ENCODE measurements at regions not wholly inside any gene's neighbourhood (a gene's known extent, or its start where the extent isn't known, plus 50 kb on each side); places are given as distances from the start of the nearest gene placed in this dataset.

DNA sequence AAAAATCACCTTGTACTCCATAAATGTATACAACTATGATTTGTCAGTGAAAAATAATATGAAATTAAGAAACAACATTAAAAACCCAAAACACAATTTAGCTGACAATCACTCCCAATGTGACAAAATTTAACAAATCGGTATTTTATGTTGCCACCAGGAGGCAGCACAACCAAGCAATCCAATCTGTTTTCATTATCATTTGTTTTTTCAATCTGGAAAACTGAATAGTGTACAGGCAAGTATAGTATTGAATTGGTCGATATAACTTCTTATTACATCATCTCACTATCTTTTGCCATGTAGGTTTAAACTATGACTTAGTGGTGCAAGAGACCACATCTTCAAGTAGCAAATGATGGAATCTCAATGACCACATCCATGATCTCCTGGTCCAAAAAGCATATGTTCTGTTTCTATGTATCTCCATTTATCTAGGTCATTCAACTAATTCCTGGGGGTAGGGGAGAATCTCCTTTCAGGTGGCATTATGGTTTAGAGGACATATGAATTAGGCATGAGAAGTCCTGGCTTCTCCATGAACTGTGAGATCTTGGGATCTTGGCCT lies 112.9 kb upstream of the AGA start:
- H3K9ac ChIP-seq (ENCODE audit: low read length in 3 of 3): no peak overlapping the region
- intact Hi-C loops (cut with DNase I): no loop called here
- H3K4me3 ChIP-seq (ENCODE audit: low read length in 3 of 3): no peak overlapping the region
- no peak overlapping the region for H3K27ac ChIP-seq (ENCODE audit: low read depth in 2 of 2, low read length in 2 of 2)
- H3K9me3 ChIP-seq (ENCODE audit: control insufficient read depth in 2 of 3, insufficient read depth in 1 of 3, low read length in 3 of 3): no peaks in the 10 kb centered on the region
- TF ChIP-seq, protein P1, sequence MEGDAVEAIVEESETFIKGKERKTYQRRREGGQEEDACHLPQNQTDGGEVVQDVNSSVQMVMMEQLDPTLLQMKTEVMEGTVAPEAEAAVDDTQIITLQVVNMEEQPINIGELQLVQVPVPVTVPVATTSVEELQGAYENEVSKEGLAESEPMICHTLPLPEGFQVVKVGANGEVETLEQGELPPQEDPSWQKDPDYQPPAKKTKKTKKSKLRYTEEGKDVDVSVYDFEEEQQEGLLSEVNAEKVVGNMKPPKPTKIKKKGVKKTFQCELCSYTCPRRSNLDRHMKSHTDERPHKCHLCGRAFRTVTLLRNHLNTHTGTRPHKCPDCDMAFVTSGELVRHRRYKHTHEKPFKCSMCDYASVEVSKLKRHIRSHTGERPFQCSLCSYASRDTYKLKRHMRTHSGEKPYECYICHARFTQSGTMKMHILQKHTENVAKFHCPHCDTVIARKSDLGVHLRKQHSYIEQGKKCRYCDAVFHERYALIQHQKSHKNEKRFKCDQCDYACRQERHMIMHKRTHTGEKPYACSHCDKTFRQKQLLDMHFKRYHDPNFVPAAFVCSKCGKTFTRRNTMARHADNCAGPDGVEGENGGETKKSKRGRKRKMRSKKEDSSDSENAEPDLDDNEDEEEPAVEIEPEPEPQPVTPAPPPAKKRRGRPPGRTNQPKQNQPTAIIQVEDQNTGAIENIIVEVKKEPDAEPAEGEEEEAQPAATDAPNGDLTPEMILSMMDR (IDR thresholded peaks at IDR 0.05; ENCODE audit: borderline replicate concordance, extremely low read depth, insufficient read depth): peak; percentile 49
- peak; percentile 67 for FAIRE-seq
- H3K4me1 ChIP-seq (ENCODE audit: control insufficient read depth in 2 of 3, insufficient read depth in 2 of 3, low read depth in 1 of 3, low read length in 3 of 3): no peaks in the 10 kb centered on the region
- H3K36me3 ChIP-seq (ENCODE audit: control insufficient read depth in 2 of 3, insufficient read depth in 3 of 3, low read length in 3 of 3): no peaks in the 10 kb centered on the region
- DNase-seq: peak in 2 of 5 donors; percentile 32 to 36
- H3K27me3 ChIP-seq (ENCODE audit: control insufficient read depth, insufficient read depth, low read length): no peaks in the 10 kb centered on the region

DNA sequence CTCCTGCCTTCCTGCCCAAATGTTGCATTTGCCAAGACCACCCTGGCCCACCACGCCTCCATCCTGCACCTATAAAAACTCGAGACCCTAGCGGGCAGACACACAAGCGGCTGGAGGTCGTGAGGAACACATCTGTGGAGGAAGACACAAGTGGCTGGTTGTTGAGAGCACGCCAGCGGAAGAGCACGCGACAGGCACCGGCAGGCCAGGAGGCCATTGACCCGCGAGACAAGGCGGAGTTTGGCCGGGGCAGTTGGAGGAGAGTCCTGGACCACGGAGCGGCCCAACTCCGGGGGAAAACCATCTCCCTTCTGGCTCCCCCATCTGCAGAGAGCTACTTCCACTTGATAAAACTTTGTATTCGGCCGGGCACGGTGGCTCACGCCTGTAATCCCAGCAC lies 115.2 kb upstream of the AGA start:
- intact Hi-C loops (cut with DNase I): no loop called here
- H3K9ac ChIP-seq (ENCODE audit: low read length in 3 of 3): no peak overlapping the region
- no peaks in the 10 kb centered on the region for H3K9me3 ChIP-seq (ENCODE audit: control insufficient read depth in 2 of 3, insufficient read depth in 1 of 3, low read length in 3 of 3)
- no peaks in the 10 kb centered on the region for H3K36me3 ChIP-seq (ENCODE audit: control insufficient read depth in 2 of 3, insufficient read depth in 3 of 3, low read length in 3 of 3)
- no peaks in the 10 kb centered on the region for H3K4me1 ChIP-seq (ENCODE audit: control insufficient read depth in 2 of 3, insufficient read depth in 2 of 3, low read depth in 1 of 3, low read length in 3 of 3)
- DNase-seq: peak in 1 of 5 donors; percentile 48
- no peak for FAIRE-seq
- H3K27ac ChIP-seq (ENCODE audit: low read depth in 2 of 2, low read length in 2 of 2): no peak overlapping the region
- no peak overlapping the region for H3K4me3 ChIP-seq (ENCODE audit: low read length in 3 of 3)
- TF ChIP-seq, protein P1 (IDR thresholded peaks at IDR 0.05; ENCODE audit: borderline replicate concordance, extremely low read depth, insufficient read depth): no peak
- H3K27me3 ChIP-seq (ENCODE audit: control insufficient read depth, insufficient read depth, low read length): no peaks in the 10 kb centered on the region

DNA sequence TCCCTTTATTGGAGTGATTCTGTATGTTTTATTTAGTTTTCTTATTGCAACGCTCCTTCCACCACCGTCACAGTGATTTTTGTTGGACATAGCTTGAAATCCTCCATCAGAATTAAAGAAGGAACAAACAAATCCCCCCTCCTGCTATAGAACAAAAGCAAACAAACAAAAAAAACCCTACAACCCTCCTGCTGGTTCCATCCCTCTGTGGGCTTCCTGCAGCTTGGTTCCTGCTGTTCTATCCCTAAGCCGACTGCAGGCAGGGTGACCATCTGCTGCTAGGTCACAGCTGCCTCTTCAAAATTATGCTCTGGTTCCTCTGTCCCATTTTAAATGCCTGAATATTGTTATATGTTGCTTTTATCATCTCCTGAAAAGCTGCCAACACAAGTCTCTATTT lies 116.8 kb upstream of the AGA start:
- Histone ChIP-seq H3K9ac (ENCODE audit: low read length in 3 of 3) (no peak overlapping the region), H3K9me3 (ENCODE audit: control insufficient read depth in 2 of 3, insufficient read depth in 1 of 3, low read length in 3 of 3) (no peaks in the 10 kb centered on the region), H3K4me1 (ENCODE audit: control insufficient read depth in 2 of 3, insufficient read depth in 2 of 3, low read depth in 1 of 3, low read length in 3 of 3) (no peaks in the 10 kb centered on the region), H3K27me3 (ENCODE audit: control insufficient read depth, insufficient read depth, low read length) (no peaks in the 10 kb centered on the region), H3K27ac (ENCODE audit: low read depth in 2 of 2, low read length in 2 of 2) (no peak overlapping the region), H3K36me3 (ENCODE audit: control insufficient read depth in 2 of 3, insufficient read depth in 3 of 3, low read length in 3 of 3) (no peaks in the 10 kb centered on the region), H3K4me3 (ENCODE audit: low read length in 3 of 3) (no peak overlapping the region)
- DNase-seq (no peak), FAIRE-seq (no peak)
- TF ChIP-seq, protein P1 (IDR thresholded peaks at IDR 0.05; ENCODE audit: borderline replicate concordance, extremely low read depth, insufficient read depth): no peak
- intact Hi-C loops (cut with DNase I): no loop called here

DNA sequence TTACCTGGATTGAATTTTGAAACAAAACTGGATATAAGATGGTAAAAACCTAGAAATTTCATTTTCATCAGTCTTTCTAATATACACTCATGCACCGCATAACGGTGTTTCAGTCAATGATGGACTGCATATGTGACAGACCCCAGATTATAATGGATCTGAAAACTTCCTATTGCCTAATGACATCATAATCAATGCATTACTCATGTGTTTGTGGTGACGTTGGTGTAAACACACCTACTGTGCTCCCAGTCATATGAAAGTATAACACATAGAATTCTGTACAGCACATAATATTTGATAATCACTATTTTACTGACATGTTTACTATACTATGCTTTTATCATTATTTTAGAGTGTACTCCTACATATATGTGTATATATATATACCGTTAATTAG lies 119.9 kb upstream of the AGA start:
- Histone ChIP-seq H3K9me3 (ENCODE audit: control insufficient read depth in 2 of 3, insufficient read depth in 1 of 3, low read length in 3 of 3) (no peaks in the 10 kb centered on the region), H3K36me3 (ENCODE audit: control insufficient read depth in 2 of 3, insufficient read depth in 3 of 3, low read length in 3 of 3) (no peaks in the 10 kb centered on the region), H3K4me1 (ENCODE audit: control insufficient read depth in 2 of 3, insufficient read depth in 2 of 3, low read depth in 1 of 3, low read length in 3 of 3) (no peaks in the 10 kb centered on the region), H3K27me3 (ENCODE audit: control insufficient read depth, insufficient read depth, low read length) (no peaks in the 10 kb centered on the region), H3K27ac (ENCODE audit: low read depth in 2 of 2, low read length in 2 of 2) (no peak overlapping the region), H3K4me3 (ENCODE audit: low read length in 3 of 3) (no peak overlapping the region), H3K9ac (ENCODE audit: low read length in 3 of 3) (no peak overlapping the region)
- intact Hi-C loops (cut with DNase I): no loop called here
- TF ChIP-seq, protein P1 (IDR thresholded peaks at IDR 0.05; ENCODE audit: borderline replicate concordance, extremely low read depth, insufficient read depth): no peak
- FAIRE-seq (no peak), DNase-seq (no peak)

Measured in kidney (tissue), 13 donors.